ENCODE measurements at regions not wholly inside any gene's neighbourhood (a gene's known extent, or its start where the extent isn't known, plus 50 kb on each side); places are given as distances from the start of the nearest gene placed in this dataset.

GRCh38 chr5:102638912-102639652 lies 116.0 kb upstream of the PAM start:
- intact Hi-C loops (cut with DNase I; ENCODE audit: low total_unique reads) = no loop called here
- 62 to 82% (median 75%) methylated on average over 2 of the region's 2 CpGs for WGBS, 5 donors
- H3K27ac ChIP-seq = no peak overlapping the region

DNA sequence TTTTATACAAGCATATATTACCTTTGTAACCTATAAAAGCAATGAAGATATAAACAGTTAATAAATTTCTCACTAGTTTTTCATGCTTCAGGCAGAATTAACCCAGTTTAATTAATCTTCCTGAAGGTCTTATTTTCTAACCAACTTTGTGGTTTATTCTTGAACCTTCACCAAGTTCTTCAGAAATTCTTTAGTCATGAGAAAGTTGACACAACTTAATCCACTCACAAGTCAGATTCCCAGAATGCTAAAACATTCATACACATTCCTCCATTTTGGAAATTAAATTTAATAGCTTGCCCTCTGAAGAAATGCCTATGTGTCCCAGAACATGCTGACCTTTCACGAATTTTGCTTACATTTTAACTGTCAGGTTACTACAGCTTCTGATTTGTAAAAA lies 105.4 kb upstream of the PAM start:
- Histone ChIP-seq H3K27me3 (replicated peaks in 1 of 7) (no peaks in the 10 kb centered on the region), H3K4me1 (no peaks in the 10 kb centered on the region), H3K27ac (no peak overlapping the region), H3K9me3 (peaks cover 0 to 16% (median 5%) of the 10 kb centered on the region in 8 donors), H3K36me3 (no peaks in the 10 kb centered on the region), H3K4me3 (no peak overlapping the region)
- DNase-seq = no peak
- TF ChIP-seq POLR2A (IDR thresholded peaks at IDR 0.05) = no peak
- no peak for TF ChIP-seq POLR2AphosphoS5 (IDR thresholded peaks at IDR 0.05)
- no peak for TF ChIP-seq CTCF (IDR thresholded peaks at IDR 0.05 in 8 of 11, conservative IDR thresholded peaks at IDR 0.05 in 3 of 11)
- WGBS, 5 donors = 47 to 69% (median 60%) methylated on average over 1 of the region's 1 CpG
- intact Hi-C loops (cut with DNase I; ENCODE audit: low total_unique reads) = no loop called here

More at GRCh38 chr5:102638912-102639652, 116.0 kb upstream of the PAM start:
- DNase-seq = no peak
- Histone ChIP-seq H3K9me3 (peaks cover 0 to 25% (median 3%) of the 10 kb centered on the region in 8 donors), H3K27me3 (replicated peaks in 1 of 7) (no peaks in the 10 kb centered on the region), H3K4me1 (no peaks in the 10 kb centered on the region), H3K4me3 (no peak overlapping the region), H3K36me3 (no peaks in the 10 kb centered on the region)
- no peak for TF ChIP-seq POLR2AphosphoS5 (IDR thresholded peaks at IDR 0.05)
- no peak for TF ChIP-seq POLR2A (IDR thresholded peaks at IDR 0.05)
- no peak for TF ChIP-seq CTCF (IDR thresholded peaks at IDR 0.05 in 8 of 11, conservative IDR thresholded peaks at IDR 0.05 in 3 of 11)

DNA sequence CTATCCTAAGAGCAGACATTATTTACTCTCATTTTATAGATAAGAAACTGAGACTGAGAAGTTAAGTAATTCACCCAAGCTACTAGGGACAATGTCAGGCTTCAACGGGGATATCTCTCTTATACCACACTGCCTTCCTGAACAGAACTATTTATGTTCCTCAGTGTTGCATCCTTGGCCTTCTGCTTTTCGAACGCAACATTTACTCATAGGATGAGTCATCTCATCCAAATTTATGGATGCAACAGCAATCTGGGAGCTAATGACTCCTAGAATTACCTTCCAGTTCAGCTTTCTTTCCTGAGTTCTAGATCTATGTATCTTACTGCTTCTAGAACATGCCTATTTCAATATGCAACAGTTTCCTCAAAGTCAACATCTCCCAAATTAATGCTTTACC lies 103.6 kb upstream of the PAM start:
- peaks cover 0 to 7% (median 1%) of the 10 kb centered on the region in 8 donors for H3K9me3 ChIP-seq
- intact Hi-C loops (cut with DNase I; ENCODE audit: low total_unique reads) = no loop called here
- no peaks in the 10 kb centered on the region for H3K4me1 ChIP-seq
- H3K27ac ChIP-seq = no peak overlapping the region
- H3K36me3 ChIP-seq = no peaks in the 10 kb centered on the region
- H3K4me3 ChIP-seq = no peak overlapping the region
- H3K27me3 ChIP-seq (replicated peaks in 1 of 7) = no peaks in the 10 kb centered on the region
- no peak for DNase-seq
- 83 to 93% (median 85%) methylated on average over 3 of the region's 3 CpGs for WGBS, 5 donors
- no peak for TF ChIP-seq POLR2AphosphoS5 (IDR thresholded peaks at IDR 0.05)
- no peak for TF ChIP-seq CTCF (IDR thresholded peaks at IDR 0.05 in 8 of 11, conservative IDR thresholded peaks at IDR 0.05 in 3 of 11)
- TF ChIP-seq POLR2A (IDR thresholded peaks at IDR 0.05) = no peak

GRCh38 chr5:102654559-102655349 lies 100.4 kb upstream of the PAM start:
- intact Hi-C loops (cut with DNase I; ENCODE audit: low total_unique reads) = no loop called here
- no peak for DNase-seq
- Histone ChIP-seq H3K27me3 (replicated peaks in 1 of 7) (no peaks in the 10 kb centered on the region), H3K9me3 (no peaks in the 10 kb centered on the region), H3K4me1 (no peaks in the 10 kb centered on the region), H3K27ac (no peak overlapping the region), H3K36me3 (no peaks in the 10 kb centered on the region), H3K4me3 (no peak overlapping the region)
- 67 to 87% (median 80%) methylated on average over 1 of the region's 1 CpG for WGBS, 5 donors
- TF ChIP-seq CTCF (IDR thresholded peaks at IDR 0.05 in 8 of 11, conservative IDR thresholded peaks at IDR 0.05 in 3 of 11) = no peak
- no peak for TF ChIP-seq POLR2AphosphoS5 (IDR thresholded peaks at IDR 0.05)
- no peak for TF ChIP-seq POLR2A (IDR thresholded peaks at IDR 0.05)
